ENCODE measurements at regions not wholly inside any gene's neighbourhood (a gene's known extent, or its start where the extent isn't known, plus 50 kb on each side); places are given as distances from the start of the nearest gene placed in this dataset.
"Not testable (repeated sequence)": the region's sequence is repeated elsewhere in the genome, so short reads cannot be mapped to it uniquely, and the experiment has no call there.

DNA sequence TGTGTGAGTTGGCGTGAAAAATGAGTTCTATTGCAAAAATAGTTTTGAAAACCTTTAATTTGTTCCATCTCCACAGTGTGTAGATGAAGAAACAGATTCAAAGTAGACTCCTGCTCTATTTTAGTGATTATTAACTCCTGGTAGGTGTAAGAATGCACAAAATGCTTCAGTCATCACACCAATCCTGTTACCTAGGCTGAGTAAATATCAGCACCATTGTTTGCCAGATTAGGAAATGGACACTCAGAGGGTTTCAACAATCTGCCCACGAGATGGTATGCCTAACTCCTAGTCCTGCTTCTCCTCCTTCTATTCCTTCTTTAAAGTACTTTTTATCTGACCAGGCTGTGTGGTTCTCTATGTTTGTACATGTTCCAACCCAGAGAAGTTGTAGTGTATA is 108.9 kb upstream of the AHI1 start:
- DNase-seq: no peak

DNA sequence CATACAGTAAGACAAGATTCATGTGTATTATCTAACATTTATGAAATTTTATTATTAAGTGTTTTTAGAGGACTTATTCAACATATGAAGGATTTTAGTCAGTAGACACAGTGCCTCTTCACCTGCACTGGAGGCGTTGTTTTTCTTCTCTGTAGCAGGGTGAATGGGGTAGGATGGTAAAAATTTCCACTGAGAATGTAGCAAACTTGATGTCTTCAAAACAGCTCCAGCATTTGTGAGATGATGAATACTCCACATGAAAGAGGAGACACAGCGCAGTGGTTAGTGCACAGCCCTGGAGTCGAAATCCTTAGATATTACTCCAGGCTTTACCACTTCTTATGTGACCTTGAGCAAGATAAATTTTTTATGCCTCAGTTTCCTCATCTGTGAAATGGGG is 110.5 kb upstream of the AHI1 start:
- DNase-seq: no peak

DNA sequence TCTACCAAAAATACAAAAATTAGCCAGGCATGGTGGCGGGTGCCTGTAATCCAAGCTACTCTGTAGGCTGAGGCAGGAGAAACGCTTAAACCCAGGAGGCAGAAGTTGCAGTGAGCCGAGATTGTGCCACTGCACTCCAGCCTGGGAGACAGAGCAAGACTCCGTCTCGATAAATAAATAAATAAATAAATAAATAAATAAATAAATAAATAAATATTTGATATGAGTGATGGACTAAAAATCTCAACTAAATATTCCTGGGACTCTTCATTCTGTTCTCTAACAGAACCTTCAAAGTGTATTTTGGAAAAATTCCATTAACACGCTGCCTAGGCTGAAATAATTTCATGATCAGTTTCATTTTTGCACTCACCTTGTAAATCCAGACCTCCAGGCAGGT is 112.7 kb upstream of the AHI1 start:
- not testable (repeated sequence) for DNase-seq

DNA sequence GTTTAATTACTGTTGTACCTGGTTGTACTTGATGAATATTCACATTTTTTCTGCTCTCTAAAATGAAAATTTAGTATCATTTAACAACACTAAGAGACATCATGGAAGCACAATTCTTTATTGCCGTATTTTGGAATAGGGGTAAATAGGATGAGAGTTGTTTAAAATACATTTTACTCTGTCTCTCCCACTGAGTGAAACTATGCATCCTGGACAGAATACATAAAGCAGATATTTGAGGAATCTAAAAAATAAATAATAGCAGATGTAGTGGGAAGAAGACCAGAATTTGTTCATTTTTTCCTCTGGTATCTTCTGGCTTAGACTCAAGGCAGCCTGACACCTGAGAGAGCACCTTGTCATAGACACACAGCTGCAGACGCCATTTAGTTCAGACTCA is 119.1 kb upstream of the AHI1 start:
- DNase-seq: no peak

DNA sequence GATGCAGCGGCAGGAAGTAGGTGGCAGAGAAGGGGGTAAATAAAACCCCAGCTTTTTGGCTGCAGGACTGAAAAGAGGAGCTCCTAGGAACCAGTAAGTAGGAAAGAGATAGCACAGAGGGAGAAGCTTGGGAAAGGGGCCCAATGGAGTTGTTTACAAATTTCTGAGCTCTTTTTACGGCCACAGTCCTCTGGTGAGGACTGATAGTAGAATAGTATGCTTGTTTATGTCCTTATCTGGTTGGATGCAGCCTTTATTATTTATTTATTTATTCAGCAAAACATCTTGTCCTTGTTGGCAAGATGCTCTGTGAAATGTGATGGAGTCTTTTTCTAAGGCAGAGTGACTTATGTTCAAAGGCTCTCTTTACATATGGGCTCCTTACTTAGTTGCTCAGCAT is 119.7 kb upstream of the AHI1 start:
- DNase-seq: no peak

DNA sequence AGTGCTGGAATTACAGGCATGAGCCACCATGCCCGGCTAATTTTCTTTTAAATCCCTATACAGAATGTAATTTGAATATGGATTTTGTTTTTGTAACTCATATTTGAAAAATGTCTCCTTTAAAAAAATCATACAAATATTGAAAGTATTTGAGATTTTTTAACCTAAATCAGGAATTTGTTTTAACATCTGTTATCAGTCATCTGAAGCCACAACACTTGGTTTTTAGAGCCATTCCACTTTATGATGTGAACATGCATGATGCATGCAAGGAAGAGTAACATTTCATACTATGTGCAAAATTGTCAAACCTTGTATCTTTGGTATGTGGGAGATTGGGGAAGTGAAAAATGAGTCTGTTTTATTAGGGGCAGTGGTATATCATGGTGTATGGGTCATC is 124.5 kb upstream of the AHI1 start:
- DNase-seq: no peak

DNA sequence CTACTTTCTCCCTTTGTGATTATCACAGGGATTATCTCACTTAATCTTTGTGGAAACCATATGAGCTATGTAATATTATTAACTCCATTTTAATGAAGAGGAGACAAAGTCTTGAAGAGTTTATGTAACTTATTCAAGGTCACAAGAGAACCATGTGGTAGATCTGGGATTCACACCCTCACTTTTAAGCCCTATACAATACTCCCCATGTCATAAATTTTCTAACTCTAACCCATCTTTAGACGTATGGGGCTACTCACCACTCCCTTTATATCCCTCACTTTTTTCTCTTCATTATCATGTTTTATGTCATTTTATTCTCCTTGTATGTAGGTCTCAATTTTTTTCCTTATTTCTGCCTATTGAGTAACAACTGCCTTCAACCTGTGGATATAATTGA is 126.4 kb upstream of the AHI1 start:
- no peak for DNase-seq

DNA sequence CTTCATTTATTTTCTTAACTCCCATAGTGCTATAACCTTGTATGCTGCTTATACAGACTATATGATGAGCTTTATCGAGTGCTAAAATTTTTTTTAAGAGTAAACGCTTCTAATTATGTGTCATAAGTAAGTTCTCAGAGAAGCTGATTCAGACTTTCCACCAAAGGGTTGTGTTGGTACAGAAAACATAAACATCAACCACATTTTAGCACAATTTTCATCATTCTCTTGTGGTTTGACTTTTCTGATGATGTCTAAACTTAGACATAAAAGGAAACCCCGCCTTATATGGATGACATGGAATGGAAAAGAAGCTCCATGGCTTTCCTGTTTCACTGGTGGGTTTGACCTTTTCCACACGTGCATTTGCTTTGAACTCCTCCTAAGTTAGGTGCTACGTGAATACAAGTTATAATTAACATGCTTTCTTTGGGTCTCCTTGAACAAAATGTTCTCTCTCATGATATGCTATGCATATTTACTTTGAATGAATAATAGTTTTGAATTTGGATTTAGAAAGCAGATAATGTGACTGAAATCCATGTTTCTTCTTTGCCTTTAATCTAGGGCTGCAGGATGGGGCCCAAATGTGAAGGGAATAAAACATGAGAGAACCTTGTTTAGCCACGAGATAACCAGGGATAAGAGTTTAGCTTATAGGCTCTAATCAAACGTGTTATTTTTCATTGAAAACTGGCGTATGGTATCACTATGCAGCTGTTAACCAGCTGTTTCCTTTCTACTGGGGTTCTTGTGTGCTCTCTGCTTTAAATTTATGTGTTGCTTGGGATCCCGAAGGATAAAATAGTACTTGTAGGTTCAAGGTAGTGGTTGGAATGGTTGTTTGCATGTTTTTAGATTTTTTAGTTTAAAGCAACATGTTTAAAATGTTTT is 127.1 kb upstream of the AHI1 start:
- peak in 1 of 2 donors; percentile 15 for DNase-seq

DNA sequence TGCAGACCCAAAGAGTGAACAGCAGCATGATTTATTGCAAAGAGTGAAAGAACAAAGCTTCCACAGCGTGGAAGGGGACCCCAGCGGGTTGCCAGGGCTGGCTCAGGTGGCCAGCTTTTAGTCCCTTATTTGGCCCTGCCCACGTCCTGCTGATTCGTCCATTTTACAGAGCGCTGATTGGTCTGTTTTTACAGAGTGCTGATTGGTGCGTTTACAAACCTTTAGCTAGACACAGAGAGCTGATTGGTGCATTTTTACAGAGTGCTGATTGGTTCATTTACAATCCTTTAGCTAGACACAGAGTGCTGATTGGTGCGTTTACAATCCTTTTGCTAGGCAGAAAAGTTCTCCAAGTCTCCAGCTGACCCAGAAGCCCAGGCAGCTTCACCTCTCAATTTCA is 128.5 kb upstream of the AHI1 start:
- not testable (repeated sequence) for DNase-seq

DNA sequence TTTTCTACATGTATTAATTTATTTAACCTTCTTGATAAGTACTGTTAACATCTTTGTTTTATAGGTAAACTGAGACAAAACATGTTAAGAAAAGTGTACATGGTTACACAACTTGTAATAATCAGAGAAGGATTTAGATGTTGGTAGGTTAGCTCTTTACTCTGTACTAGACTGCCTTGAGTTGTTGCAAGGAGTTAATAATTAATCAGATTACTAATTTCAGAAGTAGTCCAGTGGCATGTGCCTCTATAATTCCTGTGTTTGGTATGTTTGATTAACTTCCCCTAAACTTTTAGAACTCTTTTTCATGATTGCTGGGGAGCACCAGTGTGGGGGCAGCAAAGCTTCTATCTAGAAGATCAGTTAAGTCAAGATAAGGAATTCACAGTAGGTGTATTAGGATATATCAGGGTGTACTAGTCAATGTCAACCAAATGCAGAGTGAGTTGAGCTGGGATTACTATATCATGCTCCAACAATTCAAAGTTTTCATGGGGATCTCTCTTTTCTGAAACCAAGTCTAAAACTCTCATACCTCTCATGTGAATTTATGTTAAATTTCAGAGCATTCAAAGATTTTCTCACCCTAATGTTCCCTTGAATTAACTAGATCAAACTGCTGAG is 129.7 kb upstream of the AHI1 start:
- DNase-seq: no peak

DNA sequence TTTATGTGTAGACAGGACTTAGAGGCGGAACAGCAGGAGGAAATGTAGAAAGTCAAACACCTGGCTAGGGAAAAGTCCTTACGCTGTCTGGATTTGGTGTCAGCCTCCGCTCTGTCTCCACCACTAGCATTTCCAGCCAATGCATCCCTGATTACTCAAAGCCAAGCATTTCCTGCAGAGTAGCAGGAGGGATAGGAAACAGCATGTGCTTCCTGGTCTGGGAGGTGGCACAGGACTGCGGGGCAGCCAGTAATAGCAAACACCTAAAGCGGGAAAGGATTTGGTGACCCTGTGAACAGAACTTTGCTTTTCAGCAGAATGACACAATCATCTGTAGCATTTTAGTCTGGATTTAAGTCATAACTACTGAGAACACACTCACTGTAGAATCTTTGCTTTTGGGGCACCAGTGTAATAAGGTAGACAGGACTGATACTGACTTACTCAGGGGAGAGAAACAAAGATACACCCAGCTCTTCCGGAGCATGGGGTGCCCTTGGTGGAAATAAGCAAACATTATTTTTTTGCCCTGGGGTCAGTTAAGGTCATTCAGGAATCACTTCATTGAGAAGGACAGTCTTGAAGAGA is 133.3 kb upstream of the AHI1 start:
- DNase-seq: no peak

DNA sequence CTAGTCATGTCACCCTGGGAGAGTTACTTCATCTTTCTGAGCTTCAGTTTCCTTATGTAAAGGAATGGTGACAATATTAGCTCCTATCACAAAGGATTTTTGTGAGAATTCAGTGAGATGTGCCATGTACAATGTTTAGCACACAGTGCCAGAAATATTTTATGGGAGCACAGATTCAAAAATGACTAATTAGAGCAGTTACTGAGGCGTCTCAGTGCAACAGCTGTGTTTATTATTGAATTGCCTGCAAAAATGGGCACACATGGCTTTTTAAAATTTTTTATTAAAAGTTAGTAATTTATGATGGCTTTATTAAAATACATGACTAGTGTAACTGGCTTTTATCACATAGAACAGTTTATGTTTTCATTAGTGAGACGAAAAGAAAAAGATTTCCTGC is 134.3 kb upstream of the AHI1 start:
- DNase-seq: no peak

DNA sequence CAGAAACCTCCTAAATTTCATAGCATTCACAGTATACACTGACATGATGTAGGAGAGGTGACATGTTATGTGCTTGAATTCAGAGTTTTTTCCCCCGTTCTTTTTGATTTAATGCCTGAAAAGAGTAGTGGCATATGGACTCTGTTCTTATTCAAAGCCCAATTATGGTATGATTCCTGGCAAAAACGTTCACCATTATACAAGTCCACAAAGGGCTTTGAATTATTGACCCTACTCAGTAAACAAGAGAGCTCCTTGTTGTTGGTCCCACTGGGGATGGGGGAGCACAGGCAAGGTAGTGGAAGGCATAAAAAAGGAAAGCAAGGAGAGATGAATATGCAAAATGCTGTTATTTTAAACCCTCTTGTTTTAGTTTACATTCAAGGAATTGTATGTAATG is 136.0 kb upstream of the AHI1 start:
- no peak for DNase-seq

DNA sequence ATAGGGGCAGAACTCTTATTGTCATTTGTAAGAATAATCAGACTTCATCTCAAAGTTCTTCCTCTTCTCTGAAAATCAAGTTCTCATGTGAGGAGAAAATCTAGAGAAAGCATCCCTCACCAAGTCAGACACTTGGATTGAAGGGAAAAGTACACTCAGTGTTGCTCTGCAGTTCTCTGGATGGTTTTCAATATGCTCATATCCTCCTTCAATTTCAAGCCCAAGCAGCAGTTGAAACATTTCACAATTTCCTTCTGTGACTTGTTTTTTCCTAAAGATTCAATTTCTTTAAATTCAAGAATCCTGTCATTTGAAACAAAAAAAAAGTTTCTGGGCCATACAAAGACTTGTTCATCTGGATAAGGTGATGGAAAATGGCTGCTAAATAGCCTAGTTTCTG is 140.2 kb upstream of the AHI1 start:
- no peak for DNase-seq

DNA sequence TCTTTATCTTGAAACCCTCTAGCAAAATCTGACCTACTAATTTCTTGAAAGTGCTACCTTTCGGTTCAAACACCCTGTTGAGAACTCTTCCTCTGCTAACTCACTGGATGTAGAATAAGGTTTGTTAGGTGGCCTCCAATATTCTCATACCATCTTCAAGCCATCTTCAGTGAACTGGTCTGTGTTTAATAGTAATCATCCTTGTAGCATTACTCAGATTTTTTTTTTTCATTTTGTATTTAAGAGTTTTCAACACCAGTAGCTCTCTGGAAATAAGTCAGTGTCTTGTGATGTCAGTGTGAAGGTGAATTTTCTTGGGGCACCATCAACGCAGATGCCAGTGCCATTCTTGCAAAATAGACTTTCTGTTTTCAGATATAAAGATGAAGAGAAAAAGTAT is 140.6 kb upstream of the AHI1 start:
- DNase-seq: no peak

DNA sequence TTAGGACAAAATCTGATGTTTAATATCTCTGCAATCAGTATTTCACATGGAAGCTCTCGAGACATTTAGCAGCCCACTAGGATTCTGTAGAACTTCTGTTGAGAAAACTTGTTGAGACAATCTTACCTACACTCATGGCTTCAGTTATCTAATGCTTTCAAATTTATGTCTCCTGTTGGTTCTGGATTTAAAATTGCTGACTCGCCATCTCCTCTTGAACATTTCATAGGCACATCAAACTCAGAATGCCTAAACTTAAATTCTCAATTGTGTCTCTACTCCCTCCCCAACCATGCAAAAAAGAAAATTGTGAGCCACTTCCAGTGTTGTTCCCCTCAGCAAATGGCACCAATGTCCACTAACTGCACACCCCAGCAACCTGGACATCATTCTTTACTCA is 142.5 kb upstream of the AHI1 start:
- DNase-seq: no peak

DNA sequence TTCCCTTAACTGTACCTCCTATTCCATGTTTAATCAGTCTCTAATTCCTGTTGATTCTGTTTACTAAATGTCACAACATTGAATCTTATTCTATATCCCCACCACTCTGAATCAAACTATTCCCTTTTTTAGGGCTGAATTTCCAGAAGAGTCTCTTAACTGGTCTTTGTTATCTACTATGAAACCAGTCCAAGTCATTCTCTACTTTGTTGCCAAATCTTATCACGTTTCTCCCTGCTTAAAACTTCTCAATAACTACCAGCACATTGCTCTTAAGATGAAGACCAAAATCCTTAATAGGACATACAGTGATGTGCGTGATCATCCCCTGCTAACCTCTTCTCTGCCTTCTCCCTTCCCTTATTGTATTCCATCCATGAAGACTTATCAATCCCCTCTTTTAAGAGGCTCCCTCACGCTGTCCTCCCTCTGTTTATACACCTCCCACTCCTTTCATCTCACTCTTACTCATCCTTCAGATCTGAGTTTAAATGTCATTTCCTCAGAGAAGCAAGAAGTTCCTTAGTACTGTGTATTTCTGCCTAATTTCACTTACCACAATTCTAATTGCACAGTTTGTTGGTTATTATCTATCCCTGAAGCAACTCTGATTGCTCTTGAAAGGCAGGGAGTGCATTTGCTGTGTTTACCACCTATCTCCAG is 143.0 kb upstream of the AHI1 start:
- DNase-seq: no peak

DNA sequence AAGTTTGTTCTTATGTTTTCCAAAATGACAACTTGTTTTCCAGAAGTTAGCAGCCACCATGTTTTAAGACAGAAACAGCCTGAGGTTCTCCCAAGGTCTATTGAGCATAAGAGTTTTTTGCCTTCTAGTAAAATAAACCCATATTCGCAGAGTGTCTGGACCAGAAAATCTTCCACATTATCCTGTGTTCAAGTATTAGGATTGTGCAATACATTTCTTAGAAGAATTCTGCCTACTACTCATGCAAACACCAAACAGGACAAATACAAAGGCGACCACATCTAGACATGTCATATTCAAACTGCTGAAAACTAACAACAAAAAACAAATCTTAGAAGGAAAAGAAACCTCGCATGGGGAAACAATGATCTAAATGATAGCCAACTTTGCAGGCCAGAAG is 145.4 kb upstream of the AHI1 start:
- DNase-seq: no peak

DNA sequence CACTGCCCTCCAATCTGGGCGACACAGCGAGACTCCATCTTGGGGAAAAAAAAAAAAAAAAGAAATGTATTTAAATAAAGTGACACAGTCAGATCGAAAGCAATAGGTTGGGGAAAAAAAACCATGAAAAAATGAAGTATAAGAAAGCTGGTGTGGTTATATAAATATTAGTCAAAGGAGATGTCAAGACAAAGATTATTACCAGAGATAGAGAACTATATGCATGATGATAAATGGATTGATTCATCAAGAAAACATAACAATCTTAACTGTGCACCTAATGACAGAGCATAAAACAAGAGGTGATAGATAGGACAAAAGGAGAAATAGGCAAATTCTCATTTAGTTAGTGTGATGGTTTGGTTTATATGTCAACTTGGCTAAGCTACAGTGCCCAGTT is 146.9 kb upstream of the AHI1 start:
- DNase-seq: no peak

DNA sequence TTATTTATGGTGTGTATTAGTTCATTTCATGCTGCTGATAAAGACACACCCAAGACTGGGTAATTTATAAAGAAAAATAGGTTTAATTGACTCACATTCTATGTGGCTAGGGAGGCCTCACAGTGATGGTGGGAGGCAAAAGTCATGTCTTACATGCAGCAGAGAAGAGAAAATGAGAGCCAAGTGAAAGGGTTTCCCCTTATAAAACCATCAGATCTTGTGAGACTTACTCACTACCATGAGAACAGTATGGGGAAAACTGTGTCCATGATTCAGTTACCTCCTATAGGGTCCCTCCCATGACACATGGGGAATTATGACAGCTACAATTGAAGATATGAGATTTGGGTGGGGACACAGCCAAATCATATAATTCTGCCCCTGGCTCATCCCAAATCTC is 150.0 kb upstream of the AHI1 start:
- no peak for DNase-seq

DNA sequence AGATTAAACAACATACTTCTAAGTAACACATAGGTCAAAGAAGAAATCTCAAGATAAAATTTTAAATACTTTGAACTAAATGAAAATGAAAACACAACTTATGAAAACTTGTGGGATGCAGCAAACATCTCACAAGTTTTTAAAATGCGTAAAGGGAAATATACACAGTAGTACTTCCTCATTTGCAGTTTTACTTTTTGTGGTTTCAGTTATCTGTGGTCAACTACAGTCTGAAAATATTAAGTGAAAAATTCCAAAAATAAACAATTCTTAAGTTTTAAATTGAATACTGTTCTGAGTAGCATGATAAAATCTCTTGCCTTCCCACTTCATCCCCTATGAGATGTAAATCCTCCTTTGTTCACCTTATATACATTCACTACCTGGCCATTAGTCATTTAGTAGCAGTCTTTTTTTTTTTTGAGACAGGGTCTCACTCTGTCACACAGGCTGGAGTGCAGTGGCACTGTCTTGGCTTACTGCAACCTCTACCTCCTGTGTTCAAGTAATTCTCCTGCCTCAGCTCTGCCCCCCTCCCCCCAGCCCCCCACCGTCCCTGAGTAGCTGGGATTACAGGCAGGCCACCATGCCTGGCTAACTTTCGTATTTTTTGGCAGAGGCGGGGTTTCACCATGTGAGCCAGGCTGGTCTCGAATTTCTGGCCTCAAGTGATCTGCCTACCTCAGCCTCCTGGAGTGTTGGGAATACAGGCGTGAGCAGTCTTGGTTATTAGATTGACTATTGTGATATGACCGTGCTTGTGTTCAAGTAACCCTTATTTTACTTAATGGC is 154.6 kb upstream of the AHI1 start:
- no peak for DNase-seq

DNA sequence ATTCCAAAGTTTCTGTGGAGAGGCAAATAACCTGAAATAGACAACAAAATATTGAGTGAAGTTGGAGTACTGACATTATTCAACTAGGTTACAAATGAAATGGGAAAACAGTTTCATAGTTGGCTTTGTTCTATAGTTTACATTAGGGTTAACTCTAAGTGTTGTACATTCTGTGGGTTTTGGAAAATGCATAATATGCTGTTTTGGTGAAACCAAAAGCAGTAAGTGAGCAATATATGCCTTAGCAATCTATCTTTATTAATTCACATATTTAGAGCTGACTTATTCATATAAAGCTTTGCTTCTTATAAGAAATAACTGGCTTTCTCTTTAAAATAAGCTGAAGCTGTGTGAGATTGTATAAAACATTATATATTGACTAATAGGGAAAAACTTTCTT is 157.5 kb upstream of the AHI1 start:
- DNase-seq: no peak

DNA sequence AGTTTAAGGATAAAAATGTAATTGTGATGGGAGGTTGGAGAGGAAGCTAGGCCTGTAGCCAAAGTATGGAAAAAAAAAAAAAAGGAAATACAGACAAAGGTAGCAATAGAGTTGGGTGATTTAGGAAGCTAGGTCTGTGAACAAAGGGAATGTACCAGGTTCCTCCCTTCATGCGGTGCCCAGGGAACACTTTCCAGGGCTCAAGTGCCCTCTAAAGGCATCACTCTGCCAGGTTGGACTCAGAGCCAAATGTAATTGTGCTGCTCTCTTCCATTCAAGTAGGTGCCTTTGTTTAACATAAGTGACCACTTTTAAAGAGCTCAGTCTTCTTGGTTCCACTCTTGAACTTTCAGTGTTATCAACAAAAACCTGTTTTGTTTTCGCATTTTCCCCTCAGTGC is 159.7 kb upstream of the AHI1 start:
- no peak for DNase-seq
